CD14-positive monocyte (primary cell): ENCODE measurements at regions not wholly inside any gene's neighbourhood (a gene's known extent, or its start where the extent isn't known, plus 50 kb on each side); places are given as distances from the start of the nearest gene placed in this dataset.

Source experiments
- DNase-seq, 3 donors: peaks; one replicate each; pipeline ENCODE4 v3.0.0-alpha.2; 2011 to 2022
- H2AFZ ChIP-seq: 2 replicates; pipeline ENCODE4 v1.6.0; 2012; ENCODE audit warnings: mild to moderate bottlenecking, low read depth, low read length, inconsistent platforms; ENCODE audit not compliant: insufficient read depth, poor library complexity, severe bottlenecking
- H3K27ac ChIP-seq, 2 donors: 1 replicate in 1 of 2; 2 replicates in 1 of 2; pipeline ENCODE4 v1.5.1; 2012 to 2013; ENCODE audit warnings: low read length in 2 of 2, control low read depth in 1 of 2, inconsistent platforms in 1 of 2, low read depth in 1 of 2, mild to moderate bottlenecking in 1 of 2
- H3K27me3 ChIP-seq, 2 donors: one replicate each; pipeline versions ENCODE4 v1.6.0 to v1.6.1; 2011 to 2013; ENCODE audit warnings: low read length in 2 of 2; ENCODE audit not compliant: control insufficient read depth in 2 of 2, insufficient read depth in 2 of 2
- H3K36me3 ChIP-seq, 2 donors: replicated peaks in 1 of 2; 1 replicate in 1 of 2; 2 replicates in 1 of 2; pipeline versions ENCODE4 v1.5.1 to v1.6.1; 2012 to 2013; ENCODE audit warnings: low read length in 2 of 2, control low read depth in 1 of 2, inconsistent platforms in 1 of 2, mild to moderate bottlenecking in 1 of 2; ENCODE audit not compliant: insufficient read depth in 2 of 2, control insufficient read depth in 1 of 2
- H3K4me1 ChIP-seq, 2 donors: 1 replicate in 1 of 2; 2 replicates in 1 of 2; pipeline versions ENCODE4 v1.5.1 to v1.6.1; 2012 to 2013; ENCODE audit warnings: low read length in 2 of 2, control low read depth in 1 of 2, inconsistent platforms in 1 of 2, mild to moderate bottlenecking in 1 of 2, moderate library complexity in 1 of 2; ENCODE audit not compliant: insufficient read depth in 2 of 2, control insufficient read depth in 1 of 2
- H3K4me2 ChIP-seq: replicated peaks from 2 replicates; pipeline ENCODE3; 2012; ENCODE audit warnings: low read length, moderate library complexity, mild to moderate bottlenecking; ENCODE audit not compliant: poor library complexity, severe bottlenecking; ENCODE audit errors: extremely low read depth
- H3K4me3 ChIP-seq, 3 experiments: fragments of 200-600 bp in 1 of 3; sonication (generic) in 1 of 3; replicated peaks in 1 of 3; 1 replicate in 2 of 3; 2 replicates in 1 of 3; pipeline ENCODE4 v1.5.1; 2011 to 2013; ENCODE audit warnings: low read length in 3 of 3, mild to moderate bottlenecking in 3 of 3, control low read depth in 2 of 3, low read depth in 2 of 3, inconsistent platforms in 1 of 3, moderate library complexity in 1 of 3
- H3K79me2 ChIP-seq: 2 replicates; pipeline ENCODE4 v1.6.0; 2012; ENCODE audit warnings: mild to moderate bottlenecking, control low read depth, inconsistent platforms, low read length, moderate library complexity; ENCODE audit not compliant: insufficient read depth
- H3K9ac ChIP-seq: 2 replicates; pipeline ENCODE4 v1.6.0; 2017; ENCODE audit warnings: low read length, mild to moderate bottlenecking; ENCODE audit not compliant: insufficient read depth, poor library complexity, severe bottlenecking
- H3K9me3 ChIP-seq, 2 donors: replicated peaks in 1 of 2; 1 replicate in 1 of 2; 2 replicates in 1 of 2; pipeline versions ENCODE4 v1.5.1 to v1.6.1; 2012 to 2013; ENCODE audit warnings: low read length in 2 of 2, control low read depth in 1 of 2; ENCODE audit not compliant: control insufficient read depth in 1 of 2, insufficient read depth in 1 of 2
- H4K20me1 ChIP-seq: 2 replicates; pipeline ENCODE4 v1.6.0; 2012; ENCODE audit warnings: mild to moderate bottlenecking, low read length, control low read depth, moderate library complexity; ENCODE audit not compliant: insufficient read depth
- H3K27ac Mint-ChIP-seq, 7 donors: one replicate each; pipeline ENCODE4 v1.8.0; 2020; ENCODE audit warnings: mild to moderate bottlenecking in 7 of 7, mixed read lengths in 7 of 7, moderate library complexity in 6 of 7, inconsistent platforms in 2 of 7
- H3K27me3 Mint-ChIP-seq, 3 donors: one replicate each; pipeline ENCODE4 v1.8.0; 2021 to 2022; ENCODE audit warnings: low read depth in 3 of 3, mild to moderate bottlenecking in 3 of 3, mixed read lengths in 3 of 3, moderate library complexity in 3 of 3, inconsistent platforms in 1 of 3
- H3K36me3 Mint-ChIP-seq, 2 donors: one replicate each; pipeline ENCODE4 v1.8.0; 2020; ENCODE audit warnings: mixed read lengths in 2 of 2, inconsistent platforms in 1 of 2, mild to moderate bottlenecking in 1 of 2
- H3K4me1 Mint-ChIP-seq: one replicate; pipeline ENCODE4 v1.8.0; 2020; ENCODE audit warnings: mild to moderate bottlenecking, mixed read lengths
- H3K4me3 Mint-ChIP-seq, 2 donors: one replicate each; pipeline ENCODE4 v1.8.0; 2020; ENCODE audit warnings: mild to moderate bottlenecking in 2 of 2, mixed read lengths in 2 of 2, moderate library complexity in 1 of 2
- H3K9me3 Mint-ChIP-seq, 7 donors: one replicate each; pipeline ENCODE4 v1.8.0; 2020 to 2022; ENCODE audit warnings: mixed read lengths in 7 of 7, mild to moderate bottlenecking in 6 of 7, moderate library complexity in 6 of 7, inconsistent platforms in 2 of 7
- CTCF ChIP-seq: fragments of 200-600 bp; IDR thresholded peaks from one replicate; pipeline ENCODE4 v1.8.0; 2022; ENCODE audit warnings: antibody characterized with exemption, mild to moderate bottlenecking
- WGBS: methylation state at CpG from one replicate; pipeline ENCODE4 v1.1.5; 2013; ENCODE audit warnings: missing lambda C conversion rate; ENCODE audit not compliant: insufficient coverage; 5-methylcytosine and 5-hydroxymethylcytosine counted together
- intact Hi-C, 2 donors: fragments of 100-400 bp; cut with micrococcal nuclease; formaldehyde crosslinking; loops; one replicate each; pipeline versions ENCODE4 v1.15.0 to v1.15.1; 2023

GRCh38 chr2:120493231-120493630, 147.3 kb downstream of the INHBB start:
- intact Hi-C loops = no loop called here
- Histone ChIP-seq H3K4me1 (no peaks in the 10 kb centered on the region), H2AFZ (no peak overlapping the region), H3K27ac (no peak overlapping the region), H3K9me3 (no peaks in the 10 kb centered on the region), H3K4me3 (no peak overlapping the region), H3K36me3 (no peaks in the 10 kb centered on the region), H3K27me3 (no peaks in the 10 kb centered on the region), H3K79me2 (no peaks in the 10 kb centered on the region), H4K20me1 (no peaks in the 10 kb centered on the region), H3K9ac (no peak overlapping the region), H3K4me2 (no peak overlapping the region)
- Mint-ChIP-seq H3K27me3 (peaks cover 0 to 5% (median 4%) of the 10 kb centered on the region in 3 donors), H3K9me3 (peaks cover 0 to 2% (median 0%) of the 10 kb centered on the region in 7 donors), H3K4me3 (no peak overlapping the region), H3K36me3 (no peaks in the 10 kb centered on the region), H3K4me1 (peaks cover 3% of the 10 kb centered on the region), H3K27ac (no peak overlapping the region)
- DNase-seq = no peak
- no CpG with 5 or more reads among the region's 5 CpGs for whole genome bisulfite sequencing
- TF ChIP-seq CTCF = no peak

GRCh38 chr2:120494446-120494845, 148.5 kb downstream of the INHBB start:
- no peaks in the 10 kb centered on the region for H3K79me2 ChIP-seq
- Mint-ChIP-seq H3K9me3 (no peaks in the 10 kb centered on the region), H3K27me3 (peaks cover 2 to 5% (median 3%) of the 10 kb centered on the region in 3 donors), H3K27ac (no peak overlapping the region), H3K36me3 (no peaks in the 10 kb centered on the region), H3K4me1 (peaks cover 7% of the 10 kb centered on the region), H3K4me3 (no peak overlapping the region)
- no peak overlapping the region for H3K27ac ChIP-seq
- no peak overlapping the region for H3K9ac ChIP-seq
- no peak for DNase-seq
- H4K20me1 ChIP-seq = no peaks in the 10 kb centered on the region
- no peaks in the 10 kb centered on the region for H3K36me3 ChIP-seq
- H3K4me2 ChIP-seq = no peak overlapping the region
- no peaks in the 10 kb centered on the region for H3K27me3 ChIP-seq
- no peak overlapping the region for H2AFZ ChIP-seq
- TF ChIP-seq CTCF = no peak
- no peaks in the 10 kb centered on the region for H3K9me3 ChIP-seq
- H3K4me1 ChIP-seq = no peaks in the 10 kb centered on the region
- H3K4me3 ChIP-seq = no peak overlapping the region
- intact Hi-C loops = no loop called here
